HS-5 (cell line): ENCODE measurements at regions not wholly inside any gene's neighbourhood (a gene's known extent, or its start where the extent isn't known, plus 50 kb on each side); places are given as distances from the start of the nearest gene placed in this dataset.

ENCODE experiments used
- DNase-seq: peaks from one replicate; pipeline ENCODE4 v3.0.0-alpha.2; 2012; ENCODE audit warnings: low read depth

DNA sequence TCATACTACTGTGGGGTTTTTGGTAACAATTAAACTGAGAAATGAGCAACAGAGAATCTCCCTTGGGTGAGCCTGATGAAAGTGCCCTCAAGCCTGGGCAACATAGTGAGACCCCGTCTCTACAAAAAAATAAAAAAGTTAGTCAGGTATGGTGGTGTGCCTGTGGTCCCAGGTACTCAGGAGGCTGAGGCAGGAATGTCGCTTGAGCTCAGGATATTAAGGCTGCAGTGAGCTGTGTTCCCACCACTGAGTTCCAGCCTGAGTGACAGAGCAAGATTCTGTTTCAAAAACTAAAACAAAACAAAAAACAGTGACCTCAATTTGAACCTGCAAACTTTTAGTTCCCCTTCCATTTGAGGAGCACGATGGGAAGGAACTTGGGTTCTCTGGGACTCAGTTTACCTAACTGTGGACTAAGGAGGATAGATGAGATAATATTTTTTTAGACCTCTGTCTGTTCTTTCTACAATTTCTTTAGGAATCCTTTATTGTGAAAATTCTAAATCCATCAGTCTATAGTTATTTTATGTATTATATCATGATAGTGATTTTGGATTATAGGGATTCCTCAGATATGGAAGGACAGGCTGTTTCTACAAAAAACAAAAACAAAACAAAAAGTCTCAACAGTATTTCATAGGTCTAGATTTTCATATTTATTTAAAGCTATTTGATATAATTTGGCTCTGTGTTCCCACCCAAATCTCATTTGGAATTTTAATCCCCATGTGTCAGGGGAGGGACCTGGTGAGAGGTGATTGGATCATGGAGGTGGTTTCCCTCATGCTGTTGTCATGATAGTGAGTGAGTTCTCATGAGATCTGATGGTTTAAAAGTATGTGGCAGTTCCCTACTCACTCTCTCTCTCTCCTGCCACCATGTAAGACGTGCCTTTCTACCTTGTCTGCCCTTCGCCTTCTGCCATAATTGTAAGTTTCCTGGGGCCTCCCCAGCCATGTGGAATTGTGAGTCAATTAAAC, 178.6 kb downstream of the MYCN start:
- no peak for DNase-seq

DNA sequence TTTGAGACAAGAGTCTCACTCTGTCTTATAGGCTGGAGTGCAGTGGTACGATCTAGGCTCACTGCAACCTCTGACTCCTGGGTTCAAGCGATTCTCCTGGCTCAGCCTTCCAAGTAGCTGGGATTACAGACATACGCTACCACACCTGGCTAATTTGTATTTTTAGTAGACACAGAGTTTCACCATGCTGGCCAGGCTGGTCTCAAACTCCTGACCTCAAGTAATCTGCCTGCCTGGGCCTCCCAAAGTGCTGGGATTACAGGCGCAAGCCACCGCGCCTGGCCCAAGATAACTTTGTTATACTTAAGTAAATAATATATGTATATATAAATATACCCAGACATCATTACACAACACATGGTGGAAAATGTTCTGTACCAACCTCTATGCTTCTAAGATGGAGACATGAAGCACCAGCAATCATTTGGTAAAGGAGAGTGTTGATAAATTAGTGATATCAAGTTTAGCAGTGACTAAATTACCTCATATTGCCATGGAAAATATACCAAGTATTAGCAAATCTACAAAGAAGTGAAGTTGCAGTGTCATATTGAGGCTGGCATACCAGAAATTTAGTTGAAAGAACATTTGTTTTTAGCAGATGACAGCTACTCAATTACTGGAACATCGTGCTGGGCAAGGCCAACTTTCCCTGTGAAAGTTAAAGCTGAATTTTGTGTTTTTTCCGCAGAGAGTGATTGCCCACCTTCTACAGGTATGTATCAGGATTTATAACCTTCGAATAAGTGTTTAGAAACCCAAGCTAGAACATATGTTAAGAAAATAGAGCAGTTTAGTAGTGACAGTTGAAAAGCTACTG, 177.7 kb downstream of the MYCN start:
- no peak for DNase-seq

DNA sequence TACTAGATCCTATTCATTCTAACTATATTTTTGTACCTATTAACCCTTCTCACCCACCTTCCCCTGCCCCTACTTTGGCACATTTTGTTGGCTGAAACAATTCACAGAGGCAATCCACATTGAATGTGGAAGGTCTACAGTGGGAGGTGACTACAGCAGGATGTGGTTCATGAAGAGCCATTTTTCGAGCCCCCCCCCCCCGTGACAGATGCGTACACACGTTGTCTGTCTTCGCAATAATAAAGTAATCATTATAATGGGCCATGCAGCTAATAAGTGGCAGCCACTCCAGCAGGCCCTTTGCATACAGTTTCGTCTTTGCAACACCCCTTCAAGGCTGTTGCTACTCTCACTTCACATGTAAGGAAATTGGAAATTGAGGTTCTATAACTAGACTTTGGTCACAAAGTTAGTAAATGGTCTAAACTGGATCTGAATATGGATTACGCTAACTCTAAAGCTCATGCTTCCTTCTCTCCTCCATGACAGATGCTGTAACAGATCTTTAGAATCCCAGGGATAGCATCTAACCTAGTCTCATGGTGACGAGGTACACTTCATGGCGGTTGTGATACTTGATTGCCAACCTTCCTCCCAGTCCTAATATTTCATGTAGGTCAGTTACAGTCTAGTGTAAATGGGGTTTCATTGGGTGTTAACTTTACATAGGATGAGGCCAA, 176.8 kb downstream of the MYCN start:
- DNase-seq = no peak

DNA sequence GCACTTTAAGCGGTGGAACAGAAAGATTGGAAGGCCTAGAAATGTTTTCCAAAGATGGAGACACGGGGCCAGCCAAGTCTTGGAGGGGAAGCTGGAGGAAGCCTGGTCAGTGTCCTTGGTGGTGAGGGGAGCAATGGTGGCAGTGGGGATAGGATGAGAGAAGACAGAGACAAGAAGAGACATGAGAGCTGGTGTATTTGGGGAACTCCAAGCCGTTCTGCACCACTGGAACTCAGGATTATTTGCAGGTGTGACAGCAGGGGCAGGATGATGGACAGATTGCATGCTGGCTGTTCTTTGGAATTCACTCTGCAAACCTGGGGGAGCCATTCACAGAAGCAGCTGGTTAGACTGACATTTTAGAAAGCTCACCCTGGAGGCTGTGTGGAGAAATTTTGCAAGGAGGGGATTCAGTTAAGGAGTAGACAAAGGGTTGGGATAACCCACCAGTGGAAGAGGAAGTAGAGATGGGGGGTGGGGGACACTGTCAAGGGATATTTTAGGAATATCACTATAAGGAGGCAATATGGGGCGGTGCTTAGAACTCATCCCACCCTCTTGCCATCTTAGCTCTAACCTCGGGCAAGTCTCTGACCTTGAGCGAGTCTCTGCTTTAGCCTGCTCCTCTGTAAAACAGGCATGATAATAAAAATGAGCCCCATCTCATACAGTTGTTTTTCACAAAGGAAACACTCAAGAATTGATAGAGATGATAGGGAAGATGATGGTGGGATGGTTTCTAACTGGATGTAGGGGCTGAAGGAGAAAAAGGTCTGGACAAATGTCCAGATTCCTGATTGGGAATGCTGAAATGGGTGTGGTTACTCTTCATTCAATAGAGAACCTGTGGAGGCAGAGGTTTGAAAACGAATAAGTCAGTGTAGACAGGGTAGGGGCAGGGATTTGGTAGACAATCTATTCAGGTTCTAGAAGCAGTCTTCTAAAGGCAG, 175.8 kb downstream of the MYCN start:
- no peak for DNase-seq

DNA sequence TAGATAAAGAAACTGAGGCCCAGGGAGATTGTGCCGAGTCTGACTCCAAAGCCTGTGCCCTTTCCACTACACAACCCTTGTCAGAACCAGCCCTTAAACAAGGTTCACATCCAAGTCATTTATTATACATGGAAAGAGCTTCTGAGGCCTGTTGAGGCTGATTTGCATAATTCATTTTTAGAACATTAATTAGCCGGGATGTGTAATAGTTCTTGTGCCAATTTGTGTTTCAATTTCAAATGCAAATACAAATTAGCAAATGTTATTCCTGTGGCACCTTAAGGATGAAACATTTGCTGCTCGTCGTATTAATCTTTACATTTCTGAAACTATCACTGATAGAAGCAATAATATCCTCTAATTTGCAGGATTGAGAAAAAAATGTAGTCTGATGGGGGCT, 174.9 kb downstream of the MYCN start:
- no peak for DNase-seq

DNA sequence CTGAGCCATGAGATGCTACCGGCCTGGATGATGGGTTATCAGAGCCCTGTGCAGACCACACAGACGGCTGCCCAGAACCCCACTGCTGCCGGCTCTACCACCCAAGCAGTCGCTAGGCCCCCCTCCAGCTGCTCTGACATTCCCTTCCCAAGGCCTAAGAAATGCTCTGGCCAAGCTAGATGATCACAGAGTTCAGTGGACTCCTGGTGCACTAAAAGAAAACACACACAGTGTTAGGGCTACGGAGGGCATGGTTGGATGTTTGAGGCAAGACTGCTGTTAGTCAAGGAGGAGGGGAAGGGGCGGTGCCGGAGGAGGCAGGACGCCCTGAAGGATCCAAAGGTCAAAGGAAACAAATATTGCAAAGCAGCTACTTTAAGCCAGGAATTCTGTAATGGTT, 174.5 kb downstream of the MYCN start:
- no peak for DNase-seq

DNA sequence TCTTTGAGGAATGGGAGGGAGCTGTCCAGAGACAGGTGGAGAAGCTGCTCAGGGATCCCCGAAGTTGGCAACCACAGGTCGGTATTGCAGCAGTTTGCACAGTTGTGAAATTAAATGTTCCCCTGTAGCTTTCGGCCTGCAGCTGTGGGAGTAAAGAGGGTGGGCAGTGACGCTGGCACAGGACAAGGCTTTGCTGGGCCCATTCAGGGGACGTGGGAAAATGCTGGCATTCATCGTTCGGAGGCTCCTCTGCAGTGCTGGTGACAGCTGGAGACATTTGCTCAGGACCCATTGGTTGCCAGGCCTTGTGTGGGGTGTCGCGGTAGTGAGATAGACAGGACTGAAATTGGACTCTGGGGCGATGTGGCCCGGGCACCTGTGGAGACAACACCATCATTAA, 173.7 kb downstream of the MYCN start:
- no peak for DNase-seq

DNA sequence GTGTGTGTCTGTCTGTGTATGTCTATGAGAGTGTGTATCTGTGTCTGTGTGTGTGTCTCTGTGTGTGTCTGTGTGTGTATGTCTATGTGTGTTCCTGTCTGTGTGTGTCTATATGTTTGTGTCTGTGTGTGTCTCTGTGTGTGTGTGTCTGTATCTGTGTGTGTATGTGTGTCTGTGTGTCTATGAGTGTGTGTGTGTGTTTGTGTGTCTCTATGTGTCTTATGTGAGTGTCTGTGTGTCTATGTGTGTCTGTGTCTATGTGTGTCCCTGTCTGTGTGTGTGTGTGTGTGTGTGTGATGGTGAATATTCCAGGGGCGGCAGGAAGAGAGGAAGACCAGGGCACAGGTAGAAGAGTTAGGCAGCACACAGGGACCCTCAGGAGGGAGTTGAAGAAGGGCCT, 173.2 kb downstream of the MYCN start:
- no peak for DNase-seq

DNA sequence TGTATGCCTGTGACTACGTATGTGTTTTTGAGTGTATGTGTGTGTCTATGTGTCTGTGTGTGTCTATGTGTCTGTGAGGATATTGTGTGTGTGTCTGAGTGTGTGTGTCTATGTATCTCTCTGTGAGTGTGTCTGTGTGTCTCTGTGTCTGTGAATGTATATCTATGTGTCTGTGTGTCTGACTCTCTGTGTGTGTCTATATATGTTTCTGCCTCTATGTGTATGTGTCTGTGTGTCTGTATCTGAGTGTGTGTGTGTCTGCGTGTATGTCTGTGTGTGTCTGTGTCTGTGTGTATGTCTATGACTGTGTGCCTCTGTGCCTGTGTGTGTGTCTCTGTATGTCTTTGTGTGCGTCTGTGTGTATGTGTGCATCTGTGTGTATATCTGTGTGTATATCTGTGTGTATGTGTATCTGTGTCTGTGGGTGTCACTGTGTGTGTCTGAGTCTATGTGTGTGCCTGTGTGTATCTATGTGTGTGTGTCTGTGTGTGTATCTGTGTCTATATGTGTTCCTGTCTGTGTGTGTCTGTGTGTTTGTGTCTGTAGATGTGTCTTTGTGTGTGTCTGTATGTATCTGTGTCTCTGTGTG, 172.7 kb downstream of the MYCN start:
- DNase-seq = no peak

DNA sequence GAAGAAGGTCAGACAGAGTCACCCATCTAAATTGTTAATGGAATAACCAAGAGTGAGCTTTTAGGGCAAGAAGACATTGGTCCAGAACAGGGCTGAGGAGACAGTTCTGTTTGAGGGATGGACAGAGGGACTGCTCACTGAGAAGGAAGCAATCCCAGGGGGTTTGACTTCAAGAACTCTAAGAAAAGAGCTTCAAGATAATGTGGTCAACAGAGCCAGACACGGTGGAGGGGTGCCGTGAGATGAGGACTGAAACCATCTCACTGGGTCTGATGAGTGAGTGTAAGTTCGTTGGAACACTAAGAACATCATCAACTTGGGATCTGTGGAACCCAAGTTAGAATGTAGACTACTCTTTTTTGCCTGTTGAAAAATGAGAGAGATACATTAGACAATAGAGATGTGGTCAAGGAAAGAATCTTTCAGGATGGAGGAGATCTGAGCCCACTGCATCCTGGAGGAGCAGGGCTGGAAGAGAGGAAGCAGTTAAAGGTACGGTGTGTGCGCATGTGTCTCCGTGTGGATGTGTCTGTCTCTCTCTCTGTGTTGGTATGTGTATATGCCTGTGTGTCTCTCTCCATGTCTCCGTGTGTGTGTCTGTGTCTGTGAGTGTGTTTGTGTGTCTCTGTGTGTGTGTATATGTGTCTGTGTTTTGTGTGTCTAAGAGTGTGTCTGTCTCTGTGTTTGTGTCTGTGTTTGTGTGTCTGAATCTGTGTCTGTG, 172.1 kb downstream of the MYCN start:
- DNase-seq = no peak

DNA sequence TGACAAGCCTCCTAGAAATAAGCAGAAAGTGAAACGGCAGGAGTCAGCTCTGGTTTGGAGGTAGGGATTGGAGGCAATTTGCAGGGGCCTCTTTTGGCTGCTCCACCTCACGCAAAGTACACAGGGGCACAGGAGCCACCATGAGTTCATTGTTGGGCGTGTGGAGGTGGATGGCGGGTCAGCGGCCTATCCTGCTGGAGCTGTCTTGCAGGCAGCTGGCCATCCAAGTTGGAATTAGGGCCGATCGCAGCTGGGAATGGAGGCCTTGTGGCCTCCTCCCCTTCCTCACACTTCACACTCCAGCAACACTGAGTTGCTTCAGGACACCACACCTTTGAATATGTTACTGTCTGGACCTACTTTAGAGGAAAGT, 171.5 kb downstream of the MYCN start:
- DNase-seq = no peak

DNA sequence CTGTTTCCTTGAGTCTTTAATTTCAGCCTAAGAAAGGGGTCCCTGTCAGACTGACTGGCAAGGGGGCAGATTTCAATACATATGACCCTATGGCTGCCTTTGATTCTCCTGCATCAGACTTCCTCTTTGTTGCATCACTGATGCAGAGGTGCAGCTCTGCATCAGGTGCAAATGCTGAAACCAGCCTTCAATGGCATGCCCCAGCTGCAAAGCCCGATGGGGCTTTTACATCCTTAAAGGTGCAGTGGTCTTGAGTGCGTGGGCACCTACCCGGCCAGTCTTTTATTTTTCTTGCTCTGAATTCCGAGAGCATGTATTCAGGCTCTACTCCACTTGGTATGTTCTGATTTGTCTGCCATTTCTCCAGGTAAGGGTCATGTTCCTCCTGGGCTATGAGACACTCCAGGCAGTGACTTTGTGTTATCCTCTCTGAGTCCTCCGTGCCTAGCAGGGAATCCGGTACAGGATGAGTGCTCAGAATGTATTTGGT, 169.5 kb downstream of the MYCN start:
- DNase-seq = no peak

DNA sequence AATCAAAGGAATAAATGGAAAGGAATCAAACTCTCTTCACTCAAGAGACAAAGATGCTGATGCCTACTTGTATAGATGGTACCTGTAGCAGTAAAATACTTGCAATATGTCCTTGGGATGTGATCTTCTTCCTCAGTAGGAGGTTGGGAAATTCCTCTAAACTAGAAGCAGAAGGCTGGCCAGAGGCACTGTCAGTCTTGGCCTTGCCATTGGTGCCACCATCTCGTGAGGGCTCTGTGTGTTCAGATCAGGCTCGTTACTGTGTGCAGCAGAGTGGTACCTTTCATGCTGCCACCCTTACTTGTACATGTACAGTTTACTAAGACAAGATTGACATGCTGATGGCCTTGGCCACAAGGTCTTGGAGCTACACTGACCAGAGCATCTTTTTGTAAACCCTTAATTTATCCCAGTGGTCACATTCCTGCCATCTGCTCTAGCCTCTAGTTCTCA, 169.0 kb downstream of the MYCN start:
- no peak for DNase-seq

DNA sequence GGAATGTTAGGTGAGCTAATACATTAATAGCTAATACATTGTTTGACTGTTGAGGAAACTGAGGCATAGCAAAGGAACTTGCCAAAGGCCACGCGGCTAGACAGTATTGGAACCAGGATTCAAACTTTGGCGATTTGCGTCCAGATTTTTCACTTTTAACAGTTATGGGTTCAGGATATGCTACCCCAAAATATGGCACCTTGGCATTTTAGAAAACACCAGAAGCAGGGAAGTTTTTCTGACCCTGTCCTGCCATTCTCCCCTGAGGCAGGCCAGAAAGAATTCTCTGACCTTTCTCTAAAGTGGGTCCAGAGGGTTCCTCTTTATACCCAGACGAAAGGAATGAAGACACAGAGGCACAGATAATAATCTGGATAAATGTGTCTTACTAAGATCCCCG, 166.9 kb downstream of the MYCN start:
- DNase-seq = no peak

DNA sequence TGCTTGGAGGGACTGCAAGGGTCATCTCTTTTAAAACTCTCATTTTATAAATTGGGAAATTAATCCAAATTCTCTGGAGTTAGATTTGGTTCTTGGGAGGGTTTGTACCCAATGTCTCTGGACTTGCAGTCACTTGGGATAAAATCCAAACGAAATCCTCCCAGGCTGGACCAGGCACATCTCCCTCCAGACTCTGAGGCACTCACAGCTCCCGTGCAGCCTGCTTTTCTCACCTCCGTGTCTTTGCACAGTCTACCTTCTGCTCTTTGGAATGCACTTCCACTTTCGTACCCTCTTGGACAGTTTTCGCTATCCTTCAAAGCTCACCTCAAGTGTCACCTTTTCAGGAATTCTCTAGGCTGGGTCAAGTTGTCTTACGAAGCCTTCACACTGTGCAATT, 166.3 kb downstream of the MYCN start:
- no peak for DNase-seq

DNA sequence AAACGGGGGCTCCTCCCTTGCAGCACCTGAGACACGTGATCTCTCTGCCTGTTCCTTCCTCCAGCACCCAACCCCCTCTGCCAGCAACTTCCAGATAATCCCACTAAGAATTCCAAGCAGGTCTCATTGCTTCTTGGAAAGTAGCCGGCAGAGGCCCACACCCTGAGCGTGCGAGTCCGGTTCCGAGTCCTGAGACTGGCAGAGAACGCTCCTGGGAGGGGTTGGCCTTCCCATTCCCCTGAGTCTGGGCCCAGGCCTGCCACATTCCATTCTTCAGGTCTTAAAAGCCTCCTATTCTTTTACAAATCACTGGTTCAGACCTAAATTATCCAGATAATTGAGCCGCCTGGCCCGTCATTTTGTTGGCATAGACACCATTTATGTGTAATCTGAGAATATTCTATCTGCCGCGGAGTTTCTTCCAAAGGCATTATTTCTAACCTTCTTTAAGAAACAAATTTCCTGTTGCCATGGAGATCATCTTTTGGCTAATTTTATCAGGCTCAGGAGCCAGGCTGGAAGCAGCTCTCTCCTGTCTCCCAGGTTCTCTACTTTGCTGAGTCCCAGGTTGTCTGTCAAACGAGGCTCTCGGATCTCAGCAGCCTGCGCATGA, 165.4 kb downstream of the MYCN start:
- no peak for DNase-seq

DNA sequence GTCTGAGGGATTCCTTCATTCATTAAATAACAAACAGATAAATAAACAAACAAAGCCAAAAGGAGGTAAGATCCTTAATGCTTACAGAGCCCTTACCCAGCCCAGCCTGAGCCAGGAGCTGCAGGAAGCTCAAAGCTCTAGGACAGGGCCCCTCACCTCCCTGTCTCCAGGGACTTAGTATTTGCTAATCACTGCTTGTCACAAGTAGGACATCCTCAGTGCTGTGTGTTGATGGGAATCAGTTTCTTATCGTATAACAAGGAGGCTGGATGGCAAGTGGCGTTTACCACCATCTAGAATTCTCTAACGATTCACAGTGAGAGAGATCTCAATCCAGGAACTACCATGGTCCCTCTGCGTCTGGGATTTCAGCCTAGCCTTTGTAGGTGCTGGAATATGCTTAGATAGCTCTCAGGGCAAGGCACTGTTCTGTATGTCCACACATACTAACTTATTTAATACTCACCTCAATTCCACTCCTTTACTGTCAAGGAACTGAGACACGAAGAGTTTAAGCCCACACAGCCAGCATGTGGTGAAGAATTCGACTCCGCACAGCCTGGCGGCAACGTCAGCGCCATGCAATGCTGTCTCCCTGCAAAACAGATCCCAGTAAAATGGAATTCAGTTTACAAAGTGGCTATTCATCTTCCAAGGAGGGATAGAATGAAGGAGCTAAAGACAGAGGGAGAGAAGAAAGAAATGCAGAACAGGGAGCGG, 164.8 kb downstream of the MYCN start:
- no peak for DNase-seq

DNA sequence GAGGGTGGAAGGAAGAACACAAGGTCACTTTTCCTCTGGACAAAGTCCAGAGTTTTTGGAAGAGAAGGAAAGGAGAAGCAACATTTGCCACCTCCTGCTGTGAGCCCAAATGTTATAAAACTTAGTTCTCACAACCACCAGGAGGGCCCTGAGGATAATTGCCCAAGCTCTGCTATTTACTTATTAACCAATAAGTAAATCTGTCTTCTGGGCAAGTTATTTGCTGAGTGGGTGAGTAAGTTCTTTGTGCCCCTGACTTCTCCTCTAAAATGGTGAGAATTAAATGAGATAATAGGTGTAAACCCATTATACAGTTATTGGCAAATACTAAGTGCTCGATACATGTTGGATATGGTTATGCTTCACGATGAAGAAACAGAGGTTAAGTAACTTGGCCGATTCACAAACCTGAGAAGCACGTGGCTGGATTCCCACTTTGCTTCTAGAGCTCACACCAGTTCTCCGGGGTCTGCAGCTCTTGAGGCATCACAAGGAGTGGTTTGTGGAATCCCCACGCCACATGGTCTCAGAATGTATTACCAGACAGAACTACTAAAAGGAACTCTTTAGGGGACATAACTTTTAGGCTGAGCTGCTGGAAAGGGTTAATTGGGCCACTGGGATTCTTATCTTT, 164.1 kb downstream of the MYCN start:
- DNase-seq = no peak
